ENCODE measurements at regions not wholly inside any gene's neighbourhood (a gene's known extent, or its start where the extent isn't known, plus 50 kb on each side); places are given as distances from the start of the nearest gene placed in this dataset.

DNA sequence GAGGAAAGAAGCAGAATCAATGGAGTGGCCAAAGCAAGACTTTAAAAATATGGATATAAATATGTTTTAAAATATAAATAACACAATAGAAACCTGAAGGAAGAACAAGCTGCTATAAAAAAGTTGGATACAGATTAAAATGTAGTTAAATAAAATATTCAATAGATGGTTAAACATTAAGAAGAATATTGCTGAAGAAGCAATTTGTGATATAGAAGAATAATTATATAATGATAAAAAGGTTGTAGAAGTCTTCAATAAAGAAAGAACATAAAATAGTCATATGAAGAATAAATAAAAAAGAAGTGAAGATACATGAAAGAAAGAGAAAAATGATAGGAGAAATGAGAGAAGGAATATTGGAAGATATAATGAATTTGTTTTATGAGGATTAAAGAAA is 392.0 kb downstream of the DSC3 start:
- Histone ChIP-seq H3K27me3 (ENCODE audit: control insufficient read depth, insufficient read depth, low read length) (no peaks in the 10 kb centered on the region), H3K4me3 (ENCODE audit: low read depth, low read length) (no peak overlapping the region), H3K36me3 (ENCODE audit: control insufficient read depth, insufficient read depth, low read length) (no peaks in the 10 kb centered on the region)
- TF ChIP-seq, protein P1, sequence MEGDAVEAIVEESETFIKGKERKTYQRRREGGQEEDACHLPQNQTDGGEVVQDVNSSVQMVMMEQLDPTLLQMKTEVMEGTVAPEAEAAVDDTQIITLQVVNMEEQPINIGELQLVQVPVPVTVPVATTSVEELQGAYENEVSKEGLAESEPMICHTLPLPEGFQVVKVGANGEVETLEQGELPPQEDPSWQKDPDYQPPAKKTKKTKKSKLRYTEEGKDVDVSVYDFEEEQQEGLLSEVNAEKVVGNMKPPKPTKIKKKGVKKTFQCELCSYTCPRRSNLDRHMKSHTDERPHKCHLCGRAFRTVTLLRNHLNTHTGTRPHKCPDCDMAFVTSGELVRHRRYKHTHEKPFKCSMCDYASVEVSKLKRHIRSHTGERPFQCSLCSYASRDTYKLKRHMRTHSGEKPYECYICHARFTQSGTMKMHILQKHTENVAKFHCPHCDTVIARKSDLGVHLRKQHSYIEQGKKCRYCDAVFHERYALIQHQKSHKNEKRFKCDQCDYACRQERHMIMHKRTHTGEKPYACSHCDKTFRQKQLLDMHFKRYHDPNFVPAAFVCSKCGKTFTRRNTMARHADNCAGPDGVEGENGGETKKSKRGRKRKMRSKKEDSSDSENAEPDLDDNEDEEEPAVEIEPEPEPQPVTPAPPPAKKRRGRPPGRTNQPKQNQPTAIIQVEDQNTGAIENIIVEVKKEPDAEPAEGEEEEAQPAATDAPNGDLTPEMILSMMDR (IDR thresholded peaks at IDR 0.05; ENCODE audit: insufficient read depth, low read length, poor library complexity, severe bottlenecking) = no peak
- DNase-seq (ENCODE audit: low read depth) = no peak

DNA sequence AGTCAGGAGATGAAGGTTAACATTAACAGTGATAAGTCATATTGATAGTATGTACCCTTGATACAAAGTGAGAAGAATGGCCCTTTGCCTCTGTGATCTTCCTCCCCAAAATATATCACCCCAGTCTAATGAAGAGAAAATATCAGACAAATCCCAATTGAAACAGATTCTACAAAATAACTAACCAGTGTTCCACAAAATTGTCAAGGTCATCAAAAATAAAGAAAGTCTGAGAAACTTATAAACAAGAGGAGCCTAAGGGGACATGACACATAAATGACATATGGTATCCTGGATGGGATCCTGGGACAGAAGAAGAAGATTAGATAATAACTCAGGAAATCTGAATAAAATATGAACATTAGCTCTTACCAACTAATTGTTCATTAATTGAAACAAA is 398.4 kb downstream of the DSC3 start:
- Histone ChIP-seq H3K36me3 (ENCODE audit: control insufficient read depth, insufficient read depth, low read length) (no peaks in the 10 kb centered on the region), H3K4me3 (ENCODE audit: low read depth, low read length) (no peak overlapping the region), H3K27me3 (ENCODE audit: control insufficient read depth, insufficient read depth, low read length) (no peaks in the 10 kb centered on the region)
- TF ChIP-seq, protein P1 (IDR thresholded peaks at IDR 0.05; ENCODE audit: insufficient read depth, low read length, poor library complexity, severe bottlenecking) = no peak
- no peak for DNase-seq (ENCODE audit: low read depth)

DNA sequence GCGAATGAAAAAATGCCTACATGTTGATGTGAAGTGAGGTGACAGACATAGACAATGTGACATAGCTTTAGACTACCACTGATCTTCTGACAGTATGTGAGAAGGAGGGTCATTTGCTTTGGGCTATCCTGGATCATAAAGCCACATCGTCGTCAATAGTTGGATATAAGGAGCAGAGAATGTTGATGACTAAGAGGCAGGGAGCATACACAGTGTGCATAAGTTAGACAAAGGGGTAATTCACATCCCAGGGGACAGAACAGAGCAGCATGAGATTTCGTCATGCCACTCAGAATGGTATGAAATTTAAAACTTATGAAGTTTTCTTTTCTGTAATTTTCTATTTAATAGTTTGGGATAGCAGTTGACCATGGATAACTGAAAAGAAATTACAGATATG is 403.2 kb downstream of the DSC3 start:
- TF ChIP-seq, protein P1 (IDR thresholded peaks at IDR 0.05; ENCODE audit: insufficient read depth, low read length, poor library complexity, severe bottlenecking) = no peak
- H3K36me3 ChIP-seq (ENCODE audit: control insufficient read depth, insufficient read depth, low read length) = no peaks in the 10 kb centered on the region
- DNase-seq (ENCODE audit: low read depth) = no peak
- no peak overlapping the region for H3K4me3 ChIP-seq (ENCODE audit: low read depth, low read length)
- no peaks in the 10 kb centered on the region for H3K27me3 ChIP-seq (ENCODE audit: control insufficient read depth, insufficient read depth, low read length)

DNA sequence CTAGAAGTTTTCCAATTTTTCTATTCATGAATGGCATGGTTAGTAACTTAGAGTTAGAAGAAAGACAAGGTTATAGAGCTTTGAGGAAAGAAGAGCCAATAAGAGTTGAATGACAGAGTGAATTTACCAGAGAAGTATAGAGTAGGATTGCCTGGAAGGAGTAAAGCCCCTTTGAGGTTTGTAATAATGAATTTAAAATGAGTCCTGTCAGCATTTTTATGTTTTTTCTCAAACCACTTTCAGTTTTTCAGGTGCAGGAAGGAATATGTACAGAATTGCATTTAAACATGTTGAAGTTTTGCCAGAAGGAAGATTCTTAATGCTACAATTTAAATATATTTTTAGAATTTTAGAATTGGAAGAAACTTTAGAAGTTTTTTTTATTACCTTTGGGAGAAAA is 408.3 kb downstream of the DSC3 start:
- TF ChIP-seq, protein P1 (IDR thresholded peaks at IDR 0.05; ENCODE audit: insufficient read depth, low read length, poor library complexity, severe bottlenecking) = no peak
- H3K27me3 ChIP-seq (ENCODE audit: control insufficient read depth, insufficient read depth, low read length) = no peaks in the 10 kb centered on the region
- no peak for DNase-seq (ENCODE audit: low read depth)
- no peak overlapping the region for H3K4me3 ChIP-seq (ENCODE audit: low read depth, low read length)
- H3K36me3 ChIP-seq (ENCODE audit: control insufficient read depth, insufficient read depth, low read length) = no peaks in the 10 kb centered on the region

DNA sequence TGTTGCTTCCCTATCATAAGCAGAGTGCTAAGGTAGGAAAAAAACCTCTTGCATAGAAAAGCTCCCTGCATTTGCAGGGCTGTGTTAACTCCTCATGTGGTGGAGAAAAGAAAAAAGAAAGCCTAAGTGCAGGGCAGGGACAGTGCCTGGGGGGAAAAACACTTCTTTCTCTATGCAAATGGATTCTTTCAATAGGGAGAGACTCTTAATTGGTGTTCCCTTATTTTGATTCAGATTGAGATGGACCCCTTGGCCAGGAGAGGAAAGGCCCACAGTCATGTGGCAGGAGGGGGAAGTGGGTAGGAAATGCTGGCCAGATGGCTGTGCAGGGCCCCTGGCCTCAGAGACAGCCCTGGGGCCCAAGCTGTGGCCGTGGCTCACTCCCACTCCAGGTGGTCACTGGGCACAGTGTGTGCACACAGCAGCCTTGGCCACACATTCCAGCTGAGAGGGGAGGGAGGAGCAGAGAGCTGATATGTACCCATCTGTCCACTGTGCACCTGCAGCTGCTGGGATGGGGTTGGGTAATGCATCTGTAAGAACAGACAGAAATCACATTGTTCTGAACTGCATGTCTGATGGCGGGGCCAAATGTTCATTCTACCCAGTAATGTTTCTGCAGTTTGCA is 410.4 kb downstream of the DSC3 start:
- no peaks in the 10 kb centered on the region for H3K36me3 ChIP-seq (ENCODE audit: control insufficient read depth, insufficient read depth, low read length)
- TF ChIP-seq, protein P1 (IDR thresholded peaks at IDR 0.05; ENCODE audit: insufficient read depth, low read length, poor library complexity, severe bottlenecking) = no peak
- no peak for DNase-seq (ENCODE audit: low read depth)
- H3K27me3 ChIP-seq (ENCODE audit: control insufficient read depth, insufficient read depth, low read length) = no peaks in the 10 kb centered on the region
- H3K4me3 ChIP-seq (ENCODE audit: low read depth, low read length) = no peak overlapping the region

DNA sequence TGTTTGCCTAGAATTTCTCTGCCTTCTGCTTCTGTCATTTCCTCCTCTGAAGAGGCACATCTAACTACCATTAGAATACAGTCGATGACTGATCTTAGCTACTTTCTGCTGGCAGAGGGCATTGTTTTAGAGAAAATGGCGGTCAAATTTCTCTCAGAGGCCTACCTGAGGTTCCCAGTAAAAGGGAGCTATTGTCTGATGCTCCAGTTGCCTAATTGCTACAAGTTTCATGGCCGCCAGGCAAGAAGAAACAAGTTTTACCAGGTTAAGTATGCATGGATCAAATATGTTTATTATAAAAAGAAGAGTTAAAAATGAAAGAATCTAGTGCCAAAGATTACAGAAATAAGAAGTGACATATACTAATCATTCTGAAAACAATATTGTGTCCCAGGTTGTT is 416.6 kb downstream of the DSC3 start:
- no peaks in the 10 kb centered on the region for H3K27me3 ChIP-seq (ENCODE audit: control insufficient read depth, insufficient read depth, low read length)
- no peak for DNase-seq (ENCODE audit: low read depth)
- H3K36me3 ChIP-seq (ENCODE audit: control insufficient read depth, insufficient read depth, low read length) = no peaks in the 10 kb centered on the region
- TF ChIP-seq, protein P1 (IDR thresholded peaks at IDR 0.05; ENCODE audit: insufficient read depth, low read length, poor library complexity, severe bottlenecking) = no peak
- H3K4me3 ChIP-seq (ENCODE audit: low read depth, low read length) = no peak overlapping the region
